Fibroblast of the conjunctiva (primary cell): ENCODE measurements at regions not wholly inside any gene's neighbourhood (a gene's known extent, or its start where the extent isn't known, plus 50 kb on each side); places are given as distances from the start of the nearest gene placed in this dataset.

Source experiments
- DNase-seq: peaks from one replicate; pipeline ENCODE4 v3.0.0-alpha.2; 2010; ENCODE audit warnings: low read depth

- DNase-seq = no peak
These were observed 95.5 kb downstream of the FAM204A start for GRCh38 chr10:118246332-118247295.

DNA sequence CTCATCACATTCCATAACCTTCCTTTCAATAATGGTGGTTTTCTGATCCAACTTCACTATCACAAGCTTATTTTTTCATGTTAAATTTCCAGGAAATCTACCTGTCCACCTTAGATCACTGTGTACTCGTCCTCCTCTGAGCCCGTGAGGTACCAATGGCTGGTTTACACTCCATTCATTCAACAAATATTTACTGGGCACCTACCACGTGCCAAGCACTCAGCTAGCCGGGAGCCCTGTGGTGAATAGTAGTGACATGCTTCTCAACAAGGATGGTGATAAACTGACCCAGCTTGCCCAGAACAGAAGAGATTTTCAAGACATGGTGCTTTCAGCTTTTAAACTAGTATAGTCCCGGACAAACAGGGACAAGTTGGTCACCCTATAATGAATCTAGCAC is 98.2 kb downstream of the FAM204A start:
- DNase-seq = no peak

DNA sequence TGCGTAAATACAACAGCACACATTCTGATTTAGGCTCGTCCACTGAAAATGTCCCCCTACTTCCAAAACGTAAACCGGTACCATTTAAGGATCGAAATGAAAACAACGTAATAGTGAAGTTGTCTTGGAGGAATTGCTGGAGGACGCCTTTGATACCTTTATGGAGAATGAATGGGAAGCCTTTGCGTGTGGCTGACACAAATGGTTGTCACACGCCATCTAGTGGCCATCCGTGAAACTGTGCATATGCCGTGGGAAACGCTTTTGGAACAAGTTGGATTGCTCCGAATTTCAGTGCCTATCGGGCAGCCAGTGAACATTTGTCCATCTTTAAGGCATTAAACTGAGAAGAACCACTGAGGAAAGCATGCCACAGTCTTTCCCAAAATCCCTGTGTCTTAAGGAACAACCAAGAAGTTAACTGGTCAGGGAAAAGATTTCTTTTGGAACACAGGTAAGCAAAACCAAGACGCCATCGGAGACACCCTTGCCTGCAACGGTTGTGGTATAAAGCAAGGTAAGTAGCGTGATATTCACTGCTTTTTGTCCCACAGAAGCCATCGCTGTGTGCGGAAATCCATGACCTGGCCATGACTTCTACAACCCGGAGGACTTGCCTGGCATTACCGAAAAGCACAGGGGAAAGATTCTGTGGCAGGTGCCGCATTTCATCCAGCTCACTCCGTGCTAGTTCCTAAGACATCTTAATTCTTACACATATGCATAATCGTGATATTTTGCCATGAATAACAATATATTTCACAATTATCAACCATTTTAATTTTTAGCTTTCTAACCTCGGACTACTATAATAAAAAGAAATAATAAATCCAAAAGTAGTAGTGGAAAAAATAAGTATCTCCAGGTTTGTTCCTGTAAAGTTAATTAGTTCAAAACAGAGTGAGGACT is 100.6 kb downstream of the FAM204A start:
- peak; percentile 73 for DNase-seq

GRCh38 chr10:118239236-118239630 is 102.9 kb downstream of the FAM204A start:
- DNase-seq = no peak

- no peak for DNase-seq
These were observed 103.4 kb downstream of the FAM204A start for GRCh38 chr10:118238573-118239235.

- no peak for DNase-seq
These were observed 104.2 kb downstream of the FAM204A start for GRCh38 chr10:118237930-118238329.

- no peak for DNase-seq
These were observed 107.4 kb downstream of the FAM204A start for GRCh38 chr10:118234683-118235082.

- no peak for DNase-seq
These were observed 121.7 kb downstream of the FAM204A start for GRCh38 chr10:118220346-118220850.

GRCh38 chr10:118218562-118218961 is 123.6 kb downstream of the FAM204A start:
- DNase-seq = no peak

- no peak for DNase-seq
These were observed 125.5 kb downstream of the FAM204A start for GRCh38 chr10:118216571-118217170.

GRCh38 chr10:118216020-118216419 is 126.1 kb downstream of the FAM204A start:
- DNase-seq = no peak

GRCh38 chr10:118214776-118215175 is 127.3 kb downstream of the FAM204A start:
- DNase-seq = no peak

GRCh38 chr10:118213436-118213835 is 128.7 kb downstream of the FAM204A start:
- no peak for DNase-seq

GRCh38 chr10:118210276-118210675 is 131.8 kb downstream of the FAM204A start:
- no peak for DNase-seq

GRCh38 chr10:118209215-118209614 is 132.9 kb downstream of the FAM204A start:
- DNase-seq = no peak

GRCh38 chr10:118207470-118208007 is 134.6 kb downstream of the FAM204A start:
- DNase-seq = no peak

DNA sequence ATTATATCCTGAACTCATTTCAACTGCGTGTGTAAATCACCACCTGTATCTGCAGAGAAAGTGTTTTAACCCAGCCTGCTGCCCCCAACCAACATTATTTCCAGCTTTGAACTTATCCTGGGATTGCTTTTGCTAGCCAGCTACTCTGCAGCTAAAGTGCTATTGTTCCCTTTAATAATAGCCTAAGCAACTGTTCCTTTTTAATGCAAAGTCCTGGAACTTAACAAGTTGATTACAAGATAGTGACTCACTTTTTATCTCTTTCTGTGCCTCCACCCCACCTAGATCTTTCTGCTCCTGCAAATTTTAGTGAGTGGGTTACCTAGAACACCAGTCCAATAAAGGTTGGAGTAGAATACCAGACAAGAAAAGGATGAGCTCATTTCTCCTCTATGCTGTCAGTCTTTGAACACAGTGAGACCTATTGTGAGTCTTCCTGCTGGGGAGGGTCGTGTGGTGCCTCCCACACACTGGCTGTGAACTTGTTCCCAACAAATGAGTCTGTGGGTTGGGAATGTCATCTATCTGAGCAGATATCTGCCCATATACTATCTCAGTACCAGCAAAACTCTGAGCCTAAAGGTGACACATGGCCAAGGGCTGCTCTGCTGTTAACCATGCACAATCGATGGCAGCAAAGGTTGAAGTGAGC is 137.7 kb downstream of the FAM204A start:
- DNase-seq = no peak

DNA sequence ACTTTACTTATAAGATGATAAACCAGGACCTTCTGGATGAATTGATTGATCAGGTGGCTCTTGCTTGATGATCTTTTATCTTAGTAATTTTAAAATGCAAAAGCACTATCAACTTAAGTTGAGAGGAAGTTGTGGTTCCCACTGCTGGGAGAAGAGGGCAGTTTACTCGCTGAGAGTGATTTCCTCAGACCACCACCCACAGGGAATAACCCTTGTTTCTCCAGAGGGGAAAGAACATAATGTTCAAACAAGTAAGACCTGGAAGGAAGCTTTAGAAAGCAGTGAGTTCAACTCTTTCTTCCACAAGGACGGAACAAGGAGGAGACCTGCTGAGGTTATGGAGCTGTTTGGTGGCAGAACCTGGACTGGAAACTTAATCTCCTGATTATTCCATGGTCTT is 138.7 kb downstream of the FAM204A start:
- DNase-seq = no peak

- no peak for DNase-seq
These were observed 146.4 kb downstream of the FAM204A start for GRCh38 chr10:118195729-118196128.

DNA sequence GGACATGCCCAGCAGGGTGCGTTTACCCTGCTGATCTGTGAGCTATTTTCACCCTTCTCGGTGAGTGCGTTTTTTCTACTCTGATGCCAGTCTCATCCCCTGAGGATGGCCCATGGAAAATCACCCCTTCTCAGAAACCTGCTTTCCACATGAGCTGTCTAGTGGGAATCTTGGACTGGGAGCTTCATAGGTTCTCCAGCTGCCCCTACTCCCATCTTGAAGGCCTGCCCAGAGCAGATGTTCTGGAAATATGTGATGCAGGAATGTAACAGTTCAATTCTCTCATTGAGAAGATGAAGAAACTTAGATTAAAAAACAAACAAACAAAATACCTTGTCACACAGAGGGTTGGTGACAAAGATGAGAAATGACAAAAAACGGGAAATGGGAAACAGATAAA is 146.9 kb upstream of the RAB11FIP2 start:
- DNase-seq = no peak

DNA sequence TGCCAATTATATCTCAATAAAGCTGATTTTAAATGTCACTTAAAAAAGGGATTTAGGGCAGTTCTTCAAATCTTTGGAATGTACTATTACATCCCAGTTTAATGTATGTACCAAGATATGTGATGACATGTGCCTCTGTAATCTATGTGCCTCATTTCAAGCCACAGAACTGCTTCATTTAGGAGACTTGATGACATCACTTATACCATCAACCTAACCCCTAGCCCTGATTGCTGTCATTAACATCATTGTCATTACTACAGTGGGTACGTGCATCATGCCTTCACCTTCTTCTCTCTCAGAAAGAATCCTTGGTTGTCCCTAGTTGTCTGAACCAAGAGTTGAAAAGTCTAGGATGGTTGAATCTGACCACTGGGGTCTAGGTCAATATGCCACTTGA is 134.3 kb upstream of the RAB11FIP2 start:
- DNase-seq = no peak
